ENCODE measurements at regions not wholly inside any gene's neighbourhood (a gene's known extent, or its start where the extent isn't known, plus 50 kb on each side); places are given as distances from the start of the nearest gene placed in this dataset.
"Not testable (repeated sequence)": the region's sequence is repeated elsewhere in the genome, so short reads cannot be mapped to it uniquely, and the experiment has no call there.

DNA sequence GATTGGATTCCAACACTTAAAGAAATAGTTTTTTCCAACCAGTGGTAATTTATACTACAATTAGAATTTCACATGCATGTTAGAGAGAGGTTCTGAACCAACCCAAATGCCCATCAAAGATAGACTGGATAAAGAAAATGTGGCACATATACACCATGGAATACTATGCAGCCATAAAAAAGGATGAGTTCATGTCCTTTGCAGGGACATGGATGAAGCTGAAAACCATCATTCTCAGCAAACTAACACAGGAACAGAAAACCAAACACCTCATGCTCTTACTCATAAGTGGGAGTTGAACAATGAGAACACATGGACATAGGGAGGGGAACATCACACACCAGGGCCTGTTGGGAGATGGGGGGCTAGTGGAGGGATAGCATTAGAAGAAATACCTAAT, 532.2 kb downstream of the EDEM1 start:
- not testable (repeated sequence) for TF ChIP-seq EZH2 (conservative IDR thresholded peaks at IDR 0.05; ENCODE audit: low read depth, low read length); ZKSCAN8 (CRISPR knock-in tag; IDR thresholded peaks at IDR 0.05; ENCODE audit: borderline replicate concordance); ZNF766 (CRISPR knock-in tag; IDR thresholded peaks at IDR 0.05; ENCODE audit: borderline replicate concordance); POLR2AphosphoS5 (IDR thresholded peaks at IDR 0.05; ENCODE audit: low read depth, low read length); HDAC2 (CRISPR knock-in tag; IDR thresholded peaks at IDR 0.05)
- TF ChIP-seq, protein P1, sequence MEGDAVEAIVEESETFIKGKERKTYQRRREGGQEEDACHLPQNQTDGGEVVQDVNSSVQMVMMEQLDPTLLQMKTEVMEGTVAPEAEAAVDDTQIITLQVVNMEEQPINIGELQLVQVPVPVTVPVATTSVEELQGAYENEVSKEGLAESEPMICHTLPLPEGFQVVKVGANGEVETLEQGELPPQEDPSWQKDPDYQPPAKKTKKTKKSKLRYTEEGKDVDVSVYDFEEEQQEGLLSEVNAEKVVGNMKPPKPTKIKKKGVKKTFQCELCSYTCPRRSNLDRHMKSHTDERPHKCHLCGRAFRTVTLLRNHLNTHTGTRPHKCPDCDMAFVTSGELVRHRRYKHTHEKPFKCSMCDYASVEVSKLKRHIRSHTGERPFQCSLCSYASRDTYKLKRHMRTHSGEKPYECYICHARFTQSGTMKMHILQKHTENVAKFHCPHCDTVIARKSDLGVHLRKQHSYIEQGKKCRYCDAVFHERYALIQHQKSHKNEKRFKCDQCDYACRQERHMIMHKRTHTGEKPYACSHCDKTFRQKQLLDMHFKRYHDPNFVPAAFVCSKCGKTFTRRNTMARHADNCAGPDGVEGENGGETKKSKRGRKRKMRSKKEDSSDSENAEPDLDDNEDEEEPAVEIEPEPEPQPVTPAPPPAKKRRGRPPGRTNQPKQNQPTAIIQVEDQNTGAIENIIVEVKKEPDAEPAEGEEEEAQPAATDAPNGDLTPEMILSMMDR (CRISPR knock-in tag; IDR thresholded peaks at IDR 0.05) = not testable (repeated sequence)
- TF ChIP-seq, protein P2, sequence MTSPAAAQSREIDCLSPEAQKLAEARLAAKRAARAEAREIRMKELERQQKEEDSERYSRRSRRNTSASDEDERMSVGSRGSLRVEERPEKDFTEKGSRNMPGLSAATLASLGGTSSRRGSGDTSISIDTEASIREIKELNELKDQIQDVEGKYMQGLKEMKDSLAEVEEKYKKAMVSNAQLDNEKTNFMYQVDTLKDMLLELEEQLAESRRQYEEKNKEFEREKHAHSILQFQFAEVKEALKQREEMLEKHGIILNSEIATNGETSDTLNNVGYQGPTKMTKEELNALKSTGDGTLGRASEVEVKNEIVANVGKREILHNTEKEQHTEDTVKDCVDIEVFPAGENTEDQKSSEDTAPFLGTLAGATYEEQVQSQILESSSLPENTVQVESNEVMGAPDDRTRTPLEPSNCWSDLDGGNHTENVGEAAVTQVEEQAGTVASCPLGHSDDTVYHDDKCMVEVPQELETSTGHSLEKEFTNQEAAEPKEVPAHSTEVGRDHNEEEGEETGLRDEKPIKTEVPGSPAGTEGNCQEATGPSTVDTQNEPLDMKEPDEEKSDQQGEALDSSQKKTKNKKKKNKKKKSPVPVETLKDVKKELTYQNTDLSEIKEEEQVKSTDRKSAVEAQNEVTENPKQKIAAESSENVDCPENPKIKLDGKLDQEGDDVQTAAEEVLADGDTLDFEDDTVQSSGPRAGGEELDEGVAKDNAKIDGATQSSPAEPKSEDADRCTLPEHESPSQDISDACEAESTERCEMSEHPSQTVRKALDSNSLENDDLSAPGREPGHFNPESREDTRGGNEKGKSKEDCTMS (CRISPR knock-in tag; conservative IDR thresholded peaks at IDR 0.05) = not testable (repeated sequence)
- TF ChIP-seq, protein P3, sequence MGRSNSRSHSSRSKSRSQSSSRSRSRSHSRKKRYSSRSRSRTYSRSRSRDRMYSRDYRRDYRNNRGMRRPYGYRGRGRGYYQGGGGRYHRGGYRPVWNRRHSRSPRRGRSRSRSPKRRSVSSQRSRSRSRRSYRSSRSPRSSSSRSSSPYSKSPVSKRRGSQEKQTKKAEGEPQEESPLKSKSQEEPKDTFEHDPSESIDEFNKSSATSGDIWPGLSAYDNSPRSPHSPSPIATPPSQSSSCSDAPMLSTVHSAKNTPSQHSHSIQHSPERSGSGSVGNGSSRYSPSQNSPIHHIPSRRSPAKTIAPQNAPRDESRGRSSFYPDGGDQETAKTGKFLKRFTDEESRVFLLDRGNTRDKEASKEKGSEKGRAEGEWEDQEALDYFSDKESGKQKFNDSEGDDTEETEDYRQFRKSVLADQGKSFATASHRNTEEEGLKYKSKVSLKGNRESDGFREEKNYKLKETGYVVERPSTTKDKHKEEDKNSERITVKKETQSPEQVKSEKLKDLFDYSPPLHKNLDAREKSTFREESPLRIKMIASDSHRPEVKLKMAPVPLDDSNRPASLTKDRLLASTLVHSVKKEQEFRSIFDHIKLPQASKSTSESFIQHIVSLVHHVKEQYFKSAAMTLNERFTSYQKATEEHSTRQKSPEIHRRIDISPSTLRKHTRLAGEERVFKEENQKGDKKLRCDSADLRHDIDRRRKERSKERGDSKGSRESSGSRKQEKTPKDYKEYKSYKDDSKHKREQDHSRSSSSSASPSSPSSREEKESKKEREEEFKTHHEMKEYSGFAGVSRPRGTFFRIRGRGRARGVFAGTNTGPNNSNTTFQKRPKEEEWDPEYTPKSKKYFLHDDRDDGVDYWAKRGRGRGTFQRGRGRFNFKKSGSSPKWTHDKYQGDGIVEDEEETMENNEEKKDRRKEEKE (IDR thresholded peaks at IDR 0.05) = not testable (repeated sequence)
- TF ChIP-seq, protein P4, sequence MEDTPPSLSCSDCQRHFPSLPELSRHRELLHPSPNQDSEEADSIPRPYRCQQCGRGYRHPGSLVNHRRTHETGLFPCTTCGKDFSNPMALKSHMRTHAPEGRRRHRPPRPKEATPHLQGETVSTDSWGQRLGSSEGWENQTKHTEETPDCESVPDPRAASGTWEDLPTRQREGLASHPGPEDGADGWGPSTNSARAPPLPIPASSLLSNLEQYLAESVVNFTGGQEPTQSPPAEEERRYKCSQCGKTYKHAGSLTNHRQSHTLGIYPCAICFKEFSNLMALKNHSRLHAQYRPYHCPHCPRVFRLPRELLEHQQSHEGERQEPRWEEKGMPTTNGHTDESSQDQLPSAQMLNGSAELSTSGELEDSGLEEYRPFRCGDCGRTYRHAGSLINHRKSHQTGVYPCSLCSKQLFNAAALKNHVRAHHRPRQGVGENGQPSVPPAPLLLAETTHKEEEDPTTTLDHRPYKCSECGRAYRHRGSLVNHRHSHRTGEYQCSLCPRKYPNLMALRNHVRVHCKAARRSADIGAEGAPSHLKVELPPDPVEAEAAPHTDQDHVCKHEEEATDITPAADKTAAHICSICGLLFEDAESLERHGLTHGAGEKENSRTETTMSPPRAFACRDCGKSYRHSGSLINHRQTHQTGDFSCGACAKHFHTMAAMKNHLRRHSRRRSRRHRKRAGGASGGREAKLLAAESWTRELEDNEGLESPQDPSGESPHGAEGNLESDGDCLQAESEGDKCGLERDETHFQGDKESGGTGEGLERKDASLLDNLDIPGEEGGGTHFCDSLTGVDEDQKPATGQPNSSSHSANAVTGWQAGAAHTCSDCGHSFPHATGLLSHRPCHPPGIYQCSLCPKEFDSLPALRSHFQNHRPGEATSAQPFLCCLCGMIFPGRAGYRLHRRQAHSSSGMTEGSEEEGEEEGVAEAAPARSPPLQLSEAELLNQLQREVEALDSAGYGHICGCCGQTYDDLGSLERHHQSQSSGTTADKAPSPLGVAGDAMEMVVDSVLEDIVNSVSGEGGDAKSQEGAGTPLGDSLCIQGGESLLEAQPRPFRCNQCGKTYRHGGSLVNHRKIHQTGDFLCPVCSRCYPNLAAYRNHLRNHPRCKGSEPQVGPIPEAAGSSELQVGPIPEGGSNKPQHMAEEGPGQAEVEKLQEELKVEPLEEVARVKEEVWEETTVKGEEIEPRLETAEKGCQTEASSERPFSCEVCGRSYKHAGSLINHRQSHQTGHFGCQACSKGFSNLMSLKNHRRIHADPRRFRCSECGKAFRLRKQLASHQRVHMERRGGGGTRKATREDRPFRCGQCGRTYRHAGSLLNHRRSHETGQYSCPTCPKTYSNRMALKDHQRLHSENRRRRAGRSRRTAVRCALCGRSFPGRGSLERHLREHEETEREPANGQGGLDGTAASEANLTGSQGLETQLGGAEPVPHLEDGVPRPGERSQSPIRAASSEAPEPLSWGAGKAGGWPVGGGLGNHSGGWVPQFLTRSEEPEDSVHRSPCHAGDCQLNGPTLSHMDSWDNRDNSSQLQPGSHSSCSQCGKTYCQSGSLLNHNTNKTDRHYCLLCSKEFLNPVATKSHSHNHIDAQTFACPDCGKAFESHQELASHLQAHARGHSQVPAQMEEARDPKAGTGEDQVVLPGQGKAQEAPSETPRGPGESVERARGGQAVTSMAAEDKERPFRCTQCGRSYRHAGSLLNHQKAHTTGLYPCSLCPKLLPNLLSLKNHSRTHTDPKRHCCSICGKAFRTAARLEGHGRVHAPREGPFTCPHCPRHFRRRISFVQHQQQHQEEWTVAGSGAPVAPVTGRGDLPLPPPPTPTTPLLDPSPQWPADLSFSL (CRISPR knock-in tag; IDR thresholded peaks at IDR 0.05) = not testable (repeated sequence)
